Liver (tissue), 3 donors: ENCODE measurements at regions not wholly inside any gene's neighbourhood (a gene's known extent, or its start where the extent isn't known, plus 50 kb on each side); places are given as distances from the start of the nearest gene placed in this dataset.

Experiments
- ATF3 ChIP-seq: IDR thresholded peaks from 2 replicates; pipeline ENCODE4 v1.6.1; 2016; ENCODE audit warnings: antibody characterized with exemption
- CTCF ChIP-seq: fragments of 150-350 bp; IDR thresholded peaks from 2 replicates; pipeline ENCODE4 v1.5.1; 2017; ENCODE audit warnings: improper control_type of control experiment, low read depth, low read length; ENCODE audit not compliant: missing input control
- FOXA1 ChIP-seq: IDR thresholded peaks from 2 replicates; pipeline ENCODE4 v1.6.1; 2016; ENCODE audit warnings: antibody characterized with exemption
- RAD21 ChIP-seq, 2 donors: IDR thresholded peaks; 2 replicates each; pipeline ENCODE4 v1.6.1; 2016; ENCODE audit warnings: antibody characterized with exemption in 2 of 2, mild to moderate bottlenecking in 2 of 2
- TAF1 ChIP-seq: conservative IDR thresholded peaks from 2 replicates; pipeline ENCODE4 v1.6.1; 2016; ENCODE audit warnings: antibody characterized with exemption, mild to moderate bottlenecking
- donor health status: healthy.
- donor health status: healthy.

GRCh38 chr17:52233632-52234031 is 75.1 kb upstream of the CA10 start:
- no peak for TF ChIP-seq CTCF
- TF ChIP-seq ATF3: no peak
- TF ChIP-seq FOXA1: no peak
- TF ChIP-seq RAD21 (IDR thresholded peaks at IDR 0.05): peak in 1 of 2 donors; percentile 19
- no peak for TF ChIP-seq TAF1
